Jurkat, Clone E6-1 (cell line): ENCODE measurements at regions not wholly inside any gene's neighbourhood (a gene's known extent, or its start where the extent isn't known, plus 50 kb on each side); places are given as distances from the start of the nearest gene placed in this dataset.
"Not testable (repeated sequence)": the region's sequence is repeated elsewhere in the genome, so short reads cannot be mapped to it uniquely, and the experiment has no call there.

Experiments used
- DNase-seq: peaks from one replicate; pipeline ENCODE4 v3.0.0-alpha.2; 2011; ENCODE audit warnings: low read depth, low spot score
- H3K4me3 ChIP-seq: 2 replicates; pipeline ENCODE4 v1.5.1; 2011; ENCODE audit warnings: mild to moderate bottlenecking, low read length, control low read depth, moderate library complexity

DNA sequence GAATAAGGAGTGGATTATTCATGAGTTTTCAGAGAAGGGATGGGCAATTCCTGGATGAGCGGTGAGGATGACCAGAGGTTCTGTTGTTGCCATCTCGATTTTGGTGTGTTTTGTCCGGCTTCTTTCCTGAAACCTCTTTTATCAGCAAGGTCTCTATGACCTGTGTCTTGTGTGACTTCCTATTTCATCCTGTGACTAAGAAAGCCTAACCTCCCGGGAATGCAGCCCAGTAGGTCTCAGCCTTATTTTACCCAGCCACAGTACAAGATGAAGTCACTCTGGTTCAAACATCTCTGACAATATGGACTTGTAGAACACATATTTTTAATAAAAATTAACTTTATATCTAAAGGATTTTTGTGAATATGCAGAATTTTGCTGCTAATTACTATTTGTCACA is 716.4 kb downstream of the FSCB start:
- DNase-seq = no peak
- H3K4me3 ChIP-seq = no peak overlapping the region

DNA sequence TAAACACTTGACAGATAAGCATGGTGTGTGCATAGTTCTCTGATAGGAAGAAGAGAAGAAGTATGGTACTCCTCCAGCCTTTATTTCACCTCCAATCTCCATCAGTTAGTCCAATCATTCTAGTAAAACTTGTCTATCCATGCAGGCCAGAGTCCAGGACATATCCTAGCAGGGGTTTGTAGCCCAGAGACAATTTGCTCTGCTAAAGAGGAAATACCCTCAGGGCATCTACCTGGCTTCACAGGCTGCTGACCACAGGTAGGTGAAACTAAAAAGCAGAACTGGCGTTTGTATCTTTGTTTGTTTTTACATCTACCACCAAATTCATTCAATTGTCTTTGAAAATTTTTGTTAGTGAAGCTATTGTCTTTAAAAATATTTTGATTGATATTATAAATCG is 717.6 kb downstream of the FSCB start:
- DNase-seq = no peak
- H3K4me3 ChIP-seq = no peak overlapping the region

DNA sequence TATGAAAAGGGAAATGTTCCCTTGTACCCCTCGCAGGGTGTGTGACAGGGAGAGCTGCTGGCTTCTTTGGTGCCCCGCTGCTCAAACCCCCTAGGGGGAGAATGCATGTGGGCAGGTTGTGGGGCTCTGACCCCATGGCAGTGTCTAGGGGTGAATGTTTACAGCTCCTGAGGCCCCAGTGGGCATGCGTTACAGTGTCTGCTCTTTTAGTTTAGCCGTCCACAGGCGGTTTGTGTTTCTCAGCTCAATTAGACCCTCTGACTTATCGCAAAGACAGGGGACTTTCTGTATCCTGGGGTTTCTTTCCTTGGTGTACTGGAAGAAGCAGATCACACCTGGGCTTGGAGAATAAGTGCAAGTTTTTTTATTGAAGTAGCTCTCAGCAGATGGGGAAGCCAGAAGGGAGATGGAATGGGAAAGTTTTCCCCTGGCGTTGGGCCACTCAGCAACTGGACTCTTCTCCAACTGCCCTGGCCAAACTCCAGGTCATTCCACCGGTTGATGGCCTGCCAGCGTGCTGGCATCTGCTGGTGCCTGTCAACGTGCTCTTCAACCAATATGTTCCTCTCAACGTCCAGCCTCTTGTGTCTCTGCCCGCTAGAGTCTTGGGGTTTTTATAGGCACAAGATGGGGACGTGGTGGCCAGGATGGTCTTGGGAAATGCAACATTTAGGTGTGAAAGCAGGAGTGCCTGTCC is 720.9 kb downstream of the FSCB start:
- DNase-seq = no peak
- H3K4me3 ChIP-seq = no peak overlapping the region

DNA sequence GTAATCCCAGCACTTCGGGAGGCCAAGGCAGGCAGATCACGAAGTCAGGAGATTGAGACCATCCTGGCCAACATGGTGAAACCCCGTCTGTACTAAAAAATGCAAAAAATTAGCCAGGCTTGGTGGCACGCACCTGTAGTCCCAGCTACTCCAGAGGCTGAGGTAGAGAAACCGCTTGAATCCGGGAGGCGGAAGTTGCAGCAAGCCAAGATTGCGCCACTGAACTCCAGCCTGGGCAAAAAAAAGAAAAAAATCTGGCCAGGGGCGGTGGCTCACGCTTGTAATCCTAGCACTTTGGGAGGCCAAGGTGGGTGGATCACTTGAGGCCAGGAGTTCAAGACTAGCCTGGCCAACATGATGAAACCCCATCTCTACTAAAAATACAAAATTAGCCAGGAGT is 722.7 kb downstream of the FSCB start:
- not testable (repeated sequence) for H3K4me3 ChIP-seq, DNase-seq

DNA sequence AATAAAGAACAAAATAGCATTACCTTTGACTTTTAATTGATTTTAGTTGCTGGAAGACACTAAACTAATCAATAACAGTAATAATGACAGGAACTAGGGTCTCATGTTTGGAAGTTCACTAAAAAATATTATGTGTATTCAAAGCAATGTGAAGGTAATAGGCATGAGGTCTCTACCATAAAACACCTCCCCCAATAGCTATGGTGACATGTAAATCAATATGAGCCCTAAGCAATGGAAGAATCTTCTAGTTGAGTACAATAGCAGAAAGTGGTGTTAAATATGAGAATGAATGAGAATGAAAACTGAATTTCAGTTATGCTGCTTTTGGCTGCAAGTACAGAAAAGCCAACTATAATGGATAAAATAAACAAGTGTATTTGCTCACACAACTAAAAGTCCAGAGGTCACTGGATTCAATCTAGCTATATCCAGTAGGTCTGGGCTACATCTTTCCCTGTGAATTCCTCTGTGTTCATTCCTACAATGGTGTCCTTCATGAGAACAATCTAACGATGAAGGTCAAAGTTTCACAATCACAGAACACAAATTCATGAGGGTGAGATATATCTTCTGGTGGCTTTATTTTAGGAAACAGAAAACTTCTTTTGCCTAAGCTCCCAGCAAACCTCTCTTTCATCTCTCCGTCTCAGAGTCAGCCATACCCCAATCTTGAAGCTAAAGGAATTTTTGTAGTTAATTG is 728.0 kb downstream of the FSCB start:
- H3K4me3 ChIP-seq = no peak overlapping the region
- DNase-seq = no peak

DNA sequence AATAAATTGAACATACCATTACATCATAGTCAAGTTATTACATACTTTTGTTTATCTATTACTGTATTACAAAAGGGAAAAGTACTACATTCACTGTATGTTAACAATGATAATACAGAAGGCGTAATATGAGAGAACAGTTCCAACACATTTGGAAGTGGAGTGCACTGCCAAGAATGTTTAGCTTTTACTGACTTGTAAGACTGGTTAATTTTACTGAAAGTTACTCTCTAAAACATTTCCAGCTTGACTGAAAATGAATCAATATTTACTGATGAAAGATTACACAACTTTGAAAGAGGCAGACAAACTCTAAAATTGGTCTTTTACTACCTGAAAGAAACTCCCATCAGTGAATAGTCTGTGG is 728.5 kb downstream of the FSCB start:
- no peak for DNase-seq
- H3K4me3 ChIP-seq = no peak overlapping the region

DNA sequence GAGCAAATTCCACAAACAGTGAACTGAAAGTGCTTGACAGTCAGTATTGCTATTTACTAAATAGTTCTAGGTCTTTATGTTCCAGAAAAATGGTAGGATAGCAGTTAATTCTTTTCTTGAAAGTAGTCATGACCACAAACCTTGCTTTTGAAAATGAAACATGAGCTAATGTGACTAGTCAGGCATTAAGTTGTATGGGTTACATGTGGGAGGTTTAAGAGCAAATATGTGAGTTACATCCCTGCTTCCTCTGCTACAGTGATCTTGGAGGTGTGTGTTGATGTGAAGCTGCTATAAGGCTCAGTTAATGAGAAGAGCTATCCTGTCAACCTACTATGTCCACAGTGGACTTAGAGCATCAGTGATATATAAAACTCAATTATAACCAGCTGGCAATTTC is 741.6 kb downstream of the FSCB start:
- no peak for DNase-seq
- no peak overlapping the region for H3K4me3 ChIP-seq

DNA sequence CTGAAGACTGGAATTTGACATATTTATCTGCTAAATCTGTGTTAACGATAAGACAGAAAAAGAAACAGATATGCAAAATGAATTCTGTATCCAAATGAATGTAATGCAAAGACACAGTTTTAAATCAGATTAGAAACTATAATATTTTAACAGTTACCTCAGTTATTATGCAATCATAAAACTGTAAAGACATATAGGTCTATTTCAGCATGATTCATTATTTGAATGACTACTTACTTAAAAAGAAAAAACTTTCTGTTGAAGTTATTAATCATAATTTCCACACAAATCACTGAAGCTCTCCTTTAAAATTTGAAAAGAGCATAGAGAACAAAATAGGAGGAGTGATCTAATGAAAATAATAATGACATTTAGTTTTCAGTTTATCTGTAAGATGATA is 742.6 kb downstream of the FSCB start:
- DNase-seq = no peak
- no peak overlapping the region for H3K4me3 ChIP-seq

DNA sequence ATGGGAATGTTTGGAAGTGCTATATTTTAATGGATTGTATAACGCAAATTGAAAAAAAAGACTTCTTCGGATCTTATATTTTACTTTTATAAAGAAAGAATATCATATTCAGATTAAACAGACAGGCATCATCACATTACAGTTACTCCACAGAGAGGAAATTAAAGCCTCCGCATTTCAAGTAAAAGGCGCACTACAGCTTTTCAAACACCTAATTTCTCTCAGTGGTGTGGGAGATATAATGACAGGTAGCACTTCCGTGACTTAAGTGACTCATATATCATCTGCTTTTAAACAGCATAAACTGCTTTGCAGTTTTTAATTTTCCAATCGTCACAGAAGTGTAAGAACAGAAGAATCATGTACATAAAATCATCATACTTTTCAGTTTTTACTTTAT is 751.4 kb downstream of the FSCB start:
- no peak overlapping the region for H3K4me3 ChIP-seq
- no peak for DNase-seq

DNA sequence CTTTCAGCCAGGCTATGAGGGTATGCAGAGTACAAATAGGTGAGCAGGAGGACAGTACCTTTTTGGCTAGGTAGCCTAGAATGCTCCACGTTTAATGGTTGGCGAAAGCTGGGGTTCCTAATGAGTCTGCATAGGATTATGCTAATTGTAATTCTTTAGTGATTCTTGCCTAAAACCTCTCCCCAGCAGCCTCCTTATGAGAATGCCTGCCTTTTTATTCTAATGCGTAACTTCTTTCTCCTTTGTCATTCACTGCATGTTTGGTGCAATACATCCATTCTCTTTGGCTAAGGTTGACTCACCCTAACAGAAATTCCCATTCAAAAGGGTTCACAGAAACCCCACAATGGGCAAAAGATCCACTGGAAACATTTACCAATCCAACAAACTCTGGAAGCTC is 752.2 kb downstream of the FSCB start:
- no peak for DNase-seq
- no peak overlapping the region for H3K4me3 ChIP-seq

DNA sequence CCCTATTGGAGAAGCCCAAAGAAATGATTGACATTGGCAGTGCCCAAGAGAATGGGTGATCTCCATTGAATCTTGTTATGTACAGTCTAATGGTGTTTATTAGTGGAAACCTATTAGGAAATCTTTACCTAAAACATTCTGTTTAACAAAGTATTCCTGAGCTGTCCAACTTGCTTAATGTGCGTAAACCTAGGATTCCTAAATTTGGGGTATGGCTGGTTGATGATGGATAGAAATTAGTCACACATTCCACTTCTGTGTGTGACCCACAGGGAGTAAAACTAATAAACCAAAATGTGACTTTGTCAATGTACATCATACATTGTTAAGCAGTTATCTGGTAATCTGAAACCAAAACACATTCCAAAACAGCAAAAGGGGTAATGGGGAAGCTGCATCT is 761.3 kb downstream of the FSCB start:
- no peak overlapping the region for H3K4me3 ChIP-seq
- no peak for DNase-seq

DNA sequence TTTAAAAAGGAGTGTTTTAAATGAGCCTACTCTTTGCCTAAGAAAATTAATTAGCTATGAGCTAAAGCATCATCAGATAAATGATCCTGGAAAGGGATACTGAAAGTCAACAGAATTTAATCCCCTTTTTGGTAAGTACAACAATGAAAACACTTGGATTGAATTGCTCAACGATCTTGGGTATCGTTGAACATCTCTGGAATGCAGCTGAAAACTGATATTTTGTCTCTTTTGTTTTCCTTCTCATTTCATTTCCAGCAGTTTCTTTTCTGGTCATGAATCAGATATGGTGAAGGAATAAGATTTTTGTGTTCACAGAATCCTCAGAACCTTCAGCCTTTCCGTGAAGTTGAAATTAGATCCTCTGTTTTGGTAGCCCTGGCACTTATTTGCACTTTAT is 771.2 kb downstream of the FSCB start:
- no peak overlapping the region for H3K4me3 ChIP-seq
- no peak for DNase-seq

DNA sequence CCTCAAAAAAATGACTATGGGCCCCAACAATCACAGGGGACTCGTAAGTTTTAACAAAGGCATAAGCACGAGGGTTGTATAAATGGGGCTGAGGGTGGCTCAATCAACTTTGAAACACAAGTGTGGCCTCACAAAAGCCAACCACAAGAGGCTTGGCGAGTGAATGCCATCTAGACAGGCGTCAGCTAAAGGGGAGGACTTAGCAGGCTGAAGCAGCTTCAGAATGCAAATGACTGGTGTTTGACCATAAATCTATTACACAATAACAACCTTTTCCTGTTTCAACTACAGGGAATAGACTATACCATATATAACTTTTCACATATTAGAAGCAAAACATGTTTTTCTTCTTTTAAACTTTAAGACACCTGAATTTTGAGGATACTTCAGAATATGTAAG is 777.9 kb downstream of the FSCB start:
- DNase-seq = no peak
- H3K4me3 ChIP-seq = no peak overlapping the region

DNA sequence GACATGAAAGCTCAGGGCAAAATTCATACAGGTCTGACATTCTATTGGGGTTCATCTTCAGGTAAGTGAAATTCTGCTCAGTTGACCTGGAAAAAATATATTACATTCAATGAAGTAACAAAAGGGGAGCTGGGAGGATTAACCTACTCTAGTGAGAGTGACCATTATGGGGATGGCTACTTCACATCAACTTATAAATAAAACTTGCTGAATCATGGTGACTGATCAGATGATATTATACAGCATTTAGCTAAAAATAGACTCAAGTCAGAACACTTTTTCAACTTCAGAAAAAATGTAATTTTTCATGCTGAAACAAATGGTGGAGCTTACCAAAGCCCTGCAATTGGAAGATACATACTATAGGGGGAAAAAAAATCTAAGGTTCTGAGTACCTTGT is 800.2 kb downstream of the FSCB start:
- no peak for DNase-seq
- H3K4me3 ChIP-seq = no peak overlapping the region

DNA sequence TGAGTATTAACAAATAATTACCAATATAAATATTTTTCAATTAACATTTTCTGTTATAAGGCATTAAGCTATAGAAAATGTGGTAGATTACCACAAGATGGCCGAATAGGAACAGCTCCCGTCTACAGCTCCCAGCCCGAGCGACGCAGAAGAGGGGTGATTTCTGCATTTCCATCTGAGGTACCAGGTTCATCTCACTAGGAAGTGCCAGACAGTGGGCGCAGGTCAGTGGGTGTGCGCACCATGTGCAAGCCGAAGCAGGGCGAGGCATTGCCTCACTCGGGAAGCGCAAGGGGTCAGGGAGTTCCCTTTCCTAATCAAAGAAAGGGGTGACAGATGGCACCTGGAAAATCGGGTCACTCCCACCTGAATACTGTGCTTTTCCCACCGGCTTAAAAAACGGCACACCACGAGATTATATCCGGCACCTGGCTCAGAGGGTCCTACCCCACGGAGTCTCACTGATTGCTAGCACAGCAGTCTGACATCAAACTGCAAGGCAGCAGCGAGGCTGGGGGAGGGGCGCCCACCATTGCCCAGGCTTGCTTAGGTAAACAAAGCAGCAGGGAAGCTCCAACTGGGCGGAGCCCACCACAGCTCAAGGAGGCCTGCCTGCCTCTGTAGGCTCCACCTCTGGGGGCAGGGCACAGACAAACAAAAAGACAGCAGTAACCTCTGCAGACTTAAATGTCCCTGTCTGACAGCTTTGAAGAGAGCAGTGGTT is 808.4 kb downstream of the FSCB start:
- not testable (repeated sequence) for H3K4me3 ChIP-seq, DNase-seq

DNA sequence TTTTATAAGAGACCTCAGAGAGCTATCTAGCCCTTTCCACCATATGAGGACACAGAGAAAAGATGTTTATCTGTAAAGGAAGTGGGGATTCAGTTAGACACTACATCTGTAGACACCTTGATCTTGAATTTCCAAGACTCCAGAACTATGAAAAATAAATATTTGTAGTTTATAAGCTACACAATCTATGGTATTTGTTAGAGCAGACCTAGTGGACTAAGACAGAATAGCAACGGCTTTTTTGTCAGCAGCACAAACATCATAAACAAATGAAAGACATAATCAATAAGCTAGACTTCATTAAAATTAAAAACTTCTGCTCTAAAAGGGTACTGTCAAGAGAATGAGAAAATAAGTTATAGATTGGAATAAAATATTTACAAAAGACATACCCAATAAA is 810.1 kb downstream of the FSCB start:
- peak; percentile 5 for DNase-seq
- no peak overlapping the region for H3K4me3 ChIP-seq

DNA sequence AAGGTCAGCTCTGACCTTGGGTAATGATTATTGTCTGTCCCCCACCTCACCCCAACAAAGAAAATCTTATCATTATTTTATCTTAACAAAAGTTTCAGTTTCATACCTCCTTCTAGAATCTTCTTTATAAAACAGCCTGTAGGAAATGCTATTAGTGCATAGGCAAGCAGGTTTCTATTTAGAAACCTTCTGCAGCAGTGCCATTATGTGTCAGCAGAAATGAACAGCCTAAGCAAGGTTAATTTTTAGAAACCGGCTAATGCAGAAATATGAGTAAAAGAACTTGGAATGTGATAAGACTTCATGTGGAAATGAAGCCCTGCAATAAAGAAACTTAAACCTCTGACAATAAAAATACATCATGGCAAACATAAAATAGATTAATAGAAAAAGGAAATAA is 814.4 kb downstream of the FSCB start:
- DNase-seq = no peak
- H3K4me3 ChIP-seq = no peak overlapping the region

DNA sequence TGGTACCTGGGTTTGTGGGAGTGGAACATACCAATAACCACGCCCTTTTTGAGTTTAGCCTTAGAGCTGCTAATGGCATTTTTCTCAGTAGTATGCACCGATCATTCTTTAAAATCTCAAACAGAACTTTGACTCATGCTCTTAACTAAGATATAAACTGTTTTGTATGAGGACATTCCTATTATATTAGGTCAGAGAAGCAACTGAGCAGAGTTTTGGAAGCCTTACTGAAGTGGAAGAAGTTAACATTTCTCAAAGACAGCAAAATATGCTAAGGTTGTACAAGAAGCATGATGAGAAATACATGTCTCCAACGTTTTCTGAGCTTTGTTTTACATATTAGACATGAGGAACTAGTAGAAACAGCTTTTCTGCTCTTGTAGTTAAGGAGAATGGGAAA is 819.2 kb downstream of the FSCB start:
- DNase-seq = no peak
- no peak overlapping the region for H3K4me3 ChIP-seq

DNA sequence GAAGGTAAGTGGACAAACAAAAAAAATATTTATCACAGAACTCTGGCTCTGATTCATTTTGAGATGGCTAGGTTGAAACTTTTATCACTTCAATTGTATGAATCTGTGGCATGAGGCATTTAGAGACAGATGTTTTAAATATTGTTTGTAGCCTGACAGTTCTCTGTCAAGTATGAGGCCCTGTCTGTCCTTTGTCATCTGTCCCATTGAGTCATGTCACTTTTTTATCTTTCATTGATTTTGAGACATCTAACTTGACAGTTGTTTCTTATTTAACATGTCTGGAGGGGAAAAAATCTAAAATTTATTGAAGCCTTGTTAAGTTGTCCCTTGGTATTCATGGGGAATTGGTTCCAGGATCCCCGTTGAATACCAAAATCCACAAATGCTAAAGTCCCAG is 829.5 kb downstream of the FSCB start:
- no peak for DNase-seq
- H3K4me3 ChIP-seq = no peak overlapping the region

DNA sequence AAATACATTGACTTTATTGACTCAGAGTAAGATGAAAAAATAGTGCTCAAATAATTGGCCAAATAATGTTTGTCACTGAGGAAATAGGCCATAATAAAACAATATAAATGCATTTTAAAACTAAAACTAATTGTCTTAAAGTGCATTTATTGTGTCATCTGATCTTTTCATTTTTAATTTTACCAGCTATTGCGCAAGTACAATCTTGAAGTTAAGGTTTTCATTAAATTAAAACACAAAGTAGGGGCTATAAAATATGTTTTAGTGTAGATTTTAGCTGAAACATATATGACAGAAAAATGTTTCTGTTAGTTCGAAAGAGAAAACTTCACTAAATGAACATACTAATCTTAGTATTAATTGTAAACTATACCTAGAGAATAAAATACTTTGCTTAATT is 832.8 kb downstream of the FSCB start:
- no peak for DNase-seq
- no peak overlapping the region for H3K4me3 ChIP-seq
